MCF 10A (cell line): ENCODE measurements at regions not wholly inside any gene's neighbourhood (a gene's known extent, or its start where the extent isn't known, plus 50 kb on each side); places are given as distances from the start of the nearest gene placed in this dataset.

Experiments
- BruUV-seq: library from RNA; stranded (reverse); fragments of 400-500 nt; replicated peaks from 2 replicates; lab custom pipeline; 2021; lab: Mats Ljungman, UMichigan
- CTCF ChIA-PET: fragments of 300-600 bp; sonication (Branson Sonifier 250); formaldehyde crosslinking; extraction: SDS; loops from one replicate; lab custom pipeline; 2021; ENCODE audit warnings: antibody characterized with exemption, inconsistent platforms; lab: Yijun Ruan, JAX
- POLR2A ChIA-PET: fragments of 300-600, 350-650 bp; sonication (Branson Sonifier 250); formaldehyde crosslinking; extraction: SDS; loops from one replicate; lab custom pipeline; 2020; ENCODE audit warnings: antibody characterized with exemption, inconsistent platforms; lab: Yijun Ruan, JAX
- DNase-seq: peaks from one replicate; pipeline ENCODE4 v3.0.0-alpha.2; 2018; ENCODE audit not compliant: unreplicated experiment
- H3K27ac Mint-ChIP-seq: one replicate; pipeline ENCODE4 v1.8.0; 2022; ENCODE audit warnings: mild to moderate bottlenecking, low read depth, mixed read lengths; ENCODE audit not compliant: unreplicated experiment
- H3K27me3 Mint-ChIP-seq: one replicate; pipeline ENCODE4 v1.8.0; 2022; ENCODE audit warnings: mixed read lengths; ENCODE audit not compliant: insufficient read depth, unreplicated experiment
- H3K36me3 Mint-ChIP-seq: one replicate; pipeline ENCODE4 v1.8.0; 2022; ENCODE audit warnings: mild to moderate bottlenecking, moderate library complexity, mixed read lengths; ENCODE audit not compliant: insufficient read depth, unreplicated experiment
- H3K4me1 Mint-ChIP-seq: one replicate; pipeline ENCODE4 v1.8.0; 2022; ENCODE audit warnings: mixed read lengths; ENCODE audit not compliant: insufficient read depth, unreplicated experiment
- H3K4me3 Mint-ChIP-seq: one replicate; pipeline ENCODE4 v1.8.0; 2022; ENCODE audit warnings: mild to moderate bottlenecking, moderate library complexity, mixed read lengths; ENCODE audit not compliant: unreplicated experiment
- H3K9me3 Mint-ChIP-seq: one replicate; pipeline ENCODE4 v1.8.0; 2022; ENCODE audit warnings: mixed read lengths; ENCODE audit not compliant: unreplicated experiment
- intact Hi-C: fragments of 100-400 bp; cut with micrococcal nuclease; formaldehyde crosslinking; loops from 2 replicates; pipeline ENCODE4 v1.14.1; 2022
- TF ChIP-seq, protein P1 (sequence below): fragments of 200-600 bp; IDR thresholded peaks from one replicate; pipeline ENCODE4 v1.8.0; 2022; ENCODE audit warnings: antibody characterized with exemption, mild to moderate bottlenecking; ENCODE audit not compliant: unreplicated experiment

DNA sequence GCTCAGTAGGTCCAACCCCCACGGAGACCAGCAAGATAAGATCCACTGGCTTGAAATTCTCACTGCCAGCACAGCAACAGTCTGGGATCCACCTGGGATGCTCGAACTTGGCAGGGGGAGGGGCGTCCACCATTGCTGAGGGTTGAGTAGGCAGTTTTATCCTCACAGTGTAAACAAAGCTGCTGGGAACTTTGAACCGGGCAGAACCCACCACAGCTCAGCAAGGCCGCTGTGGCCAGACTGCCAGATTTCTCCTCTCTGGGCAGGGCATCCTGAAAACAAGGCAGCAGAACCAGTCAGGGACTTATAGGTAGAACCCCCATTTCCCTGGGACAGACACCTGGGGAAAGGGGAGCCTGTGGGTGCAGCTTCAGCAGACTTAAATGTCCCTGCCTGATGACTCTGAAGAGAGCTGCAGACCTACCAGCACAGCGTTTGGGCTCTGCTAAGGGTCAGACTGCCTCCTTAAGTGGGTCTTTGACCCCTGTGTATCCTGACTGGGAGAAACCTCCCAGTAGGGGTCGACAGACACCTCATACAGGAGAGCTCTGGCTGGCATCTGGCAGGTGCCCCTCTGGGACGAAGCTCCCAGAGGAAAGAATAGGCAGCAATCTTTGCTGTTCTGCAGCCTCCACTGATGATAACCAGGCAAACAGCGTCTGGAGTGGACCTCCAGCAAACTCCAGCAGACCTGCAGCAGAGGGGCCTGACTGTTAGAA is 782.4 kb upstream of the EYS start:
- H3K36me3 Mint-ChIP-seq = no peaks in the 10 kb centered on the region
- TF ChIP-seq, protein P1, sequence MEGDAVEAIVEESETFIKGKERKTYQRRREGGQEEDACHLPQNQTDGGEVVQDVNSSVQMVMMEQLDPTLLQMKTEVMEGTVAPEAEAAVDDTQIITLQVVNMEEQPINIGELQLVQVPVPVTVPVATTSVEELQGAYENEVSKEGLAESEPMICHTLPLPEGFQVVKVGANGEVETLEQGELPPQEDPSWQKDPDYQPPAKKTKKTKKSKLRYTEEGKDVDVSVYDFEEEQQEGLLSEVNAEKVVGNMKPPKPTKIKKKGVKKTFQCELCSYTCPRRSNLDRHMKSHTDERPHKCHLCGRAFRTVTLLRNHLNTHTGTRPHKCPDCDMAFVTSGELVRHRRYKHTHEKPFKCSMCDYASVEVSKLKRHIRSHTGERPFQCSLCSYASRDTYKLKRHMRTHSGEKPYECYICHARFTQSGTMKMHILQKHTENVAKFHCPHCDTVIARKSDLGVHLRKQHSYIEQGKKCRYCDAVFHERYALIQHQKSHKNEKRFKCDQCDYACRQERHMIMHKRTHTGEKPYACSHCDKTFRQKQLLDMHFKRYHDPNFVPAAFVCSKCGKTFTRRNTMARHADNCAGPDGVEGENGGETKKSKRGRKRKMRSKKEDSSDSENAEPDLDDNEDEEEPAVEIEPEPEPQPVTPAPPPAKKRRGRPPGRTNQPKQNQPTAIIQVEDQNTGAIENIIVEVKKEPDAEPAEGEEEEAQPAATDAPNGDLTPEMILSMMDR = no peak
- POLR2A ChIA-PET = no interaction called here
- H3K4me1 Mint-ChIP-seq = no peaks in the 10 kb centered on the region
- intact Hi-C loops = no loop called here
- CTCF ChIA-PET = no interaction called here
- H3K9me3 Mint-ChIP-seq = no peaks in the 10 kb centered on the region
- no peak for DNase-seq
- no peak overlapping the region for H3K27ac Mint-ChIP-seq
- BruUV-seq = no TSS peak
- no peak overlapping the region for H3K4me3 Mint-ChIP-seq
- H3K27me3 Mint-ChIP-seq = no peaks in the 10 kb centered on the region

DNA sequence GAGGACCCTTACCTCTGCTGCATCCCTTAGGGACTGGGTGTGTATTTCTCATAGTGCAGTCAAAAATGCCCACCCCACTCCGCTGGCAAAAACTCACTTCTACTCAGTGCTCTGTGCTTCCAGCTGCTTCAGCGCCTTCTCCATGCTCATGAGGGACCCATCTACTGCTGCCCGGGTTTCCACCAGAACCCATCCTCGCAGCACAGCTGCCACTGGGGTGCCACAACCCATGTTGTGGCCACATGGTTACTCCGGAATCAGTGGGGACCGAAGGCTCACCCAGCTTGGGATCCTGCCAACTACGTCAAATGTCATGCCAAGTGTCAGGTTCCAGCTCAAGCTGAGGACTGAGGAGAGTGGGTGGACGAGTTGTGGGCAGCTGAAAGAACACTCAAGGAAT is 774.2 kb upstream of the EYS start:
- no TSS peak for BruUV-seq
- DNase-seq = no peak
- Mint-ChIP-seq H3K27ac (no peak overlapping the region), H3K27me3 (no peaks in the 10 kb centered on the region), H3K9me3 (peaks cover 7% of the 10 kb centered on the region), H3K36me3 (no peaks in the 10 kb centered on the region), H3K4me1 (no peaks in the 10 kb centered on the region), H3K4me3 (no peak overlapping the region)
- TF ChIP-seq, protein P1 = no peak
- CTCF ChIA-PET = interaction anchor here (0.7 kb wide), 2 partner anchors 152 to 209 kb away, joined by 3 to 4 read pairs; no protein-coding TSS in a partner anchor
- POLR2A ChIA-PET = no interaction called here
- intact Hi-C loops = no loop called here

DNA sequence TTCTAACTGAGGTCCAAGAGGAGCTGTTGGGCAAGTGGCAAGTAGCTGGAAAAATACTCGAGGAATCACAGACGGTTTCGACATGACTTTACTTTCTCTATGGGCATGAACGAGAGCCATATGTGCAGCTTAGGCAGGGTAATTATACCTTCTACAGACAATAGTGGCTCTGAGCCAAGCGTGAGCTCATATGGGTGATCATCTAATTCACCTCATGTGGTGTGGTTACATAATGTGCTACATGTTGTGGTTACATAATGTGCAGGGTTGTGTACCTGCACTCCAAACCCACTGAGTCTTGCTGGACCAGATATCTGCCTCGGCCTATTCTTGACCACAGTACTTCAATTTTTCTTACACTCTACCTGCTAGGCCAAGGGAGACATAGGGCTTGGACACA is 771.7 kb upstream of the EYS start:
- Mint-ChIP-seq H3K27me3 (no peaks in the 10 kb centered on the region), H3K36me3 (no peaks in the 10 kb centered on the region), H3K9me3 (peaks cover 7% of the 10 kb centered on the region), H3K27ac (no peak overlapping the region), H3K4me1 (no peaks in the 10 kb centered on the region), H3K4me3 (no peak overlapping the region)
- ChIA-PET POLR2A (no interaction called here), CTCF (interaction anchor here (0.6 to 1.6 kb wide), 3 partner anchors 11 to 143 kb away, joined by 3 to 6 read pairs (median 4); no protein-coding TSS in a partner anchor)
- intact Hi-C loops = no loop called here
- DNase-seq = peak; percentile 71
- BruUV-seq = no TSS peak
- TF ChIP-seq, protein P1 = no peak

GRCh38 chr6:66435321-66435720 is 728.3 kb upstream of the EYS start:
- POLR2A ChIA-PET = interaction anchor here (0.5 kb wide), 1 partner anchor 9 kb away, joined by 3 read pairs; no protein-coding TSS in a partner anchor

More at GRCh38 chr6:66435321-66435720, 728.3 kb upstream of the EYS start:
- Mint-ChIP-seq H3K4me3 (no peak overlapping the region), H3K9me3 (no peaks in the 10 kb centered on the region), H3K27ac (no peak overlapping the region), H3K27me3 (no peaks in the 10 kb centered on the region), H3K36me3 (no peaks in the 10 kb centered on the region), H3K4me1 (no peaks in the 10 kb centered on the region)
- DNase-seq = peak; percentile 51
- TF ChIP-seq, protein P1 = no peak
- no TSS peak for BruUV-seq
- intact Hi-C loops = no loop called here
- CTCF ChIA-PET = no interaction called here
